ENCODE measurements at regions not wholly inside any gene's neighbourhood (a gene's known extent, or its start where the extent isn't known, plus 50 kb on each side); places are given as distances from the start of the nearest gene placed in this dataset.

- no peak for DNase-seq (ENCODE audit: low read depth)
Measured at GRCh38 chr10:131425752-131426533, 114.4 kb upstream of the TCERG1L start.

GRCh38 chr10:131426534-131426898 is 115.0 kb upstream of the TCERG1L start:
- no peak for DNase-seq (ENCODE audit: low read depth)

- DNase-seq (ENCODE audit: low read depth): no peak
Measured at GRCh38 chr10:131427281-131427680, 115.8 kb upstream of the TCERG1L start.

- DNase-seq (ENCODE audit: low read depth): no peak
Measured at GRCh38 chr10:131427901-131428300, 116.4 kb upstream of the TCERG1L start.

- no peak for DNase-seq (ENCODE audit: low read depth)
Measured at GRCh38 chr10:131429141-131429540, 117.6 kb upstream of the TCERG1L start.

GRCh38 chr10:131429942-131430341 is 118.4 kb upstream of the TCERG1L start:
- DNase-seq (ENCODE audit: low read depth): no peak

GRCh38 chr10:131430716-131431412 is 119.3 kb upstream of the TCERG1L start:
- no peak for DNase-seq (ENCODE audit: low read depth)

GRCh38 chr10:131431533-131431932 is 120.0 kb upstream of the TCERG1L start:
- DNase-seq (ENCODE audit: low read depth): no peak

GRCh38 chr10:131431978-131432690 is 120.6 kb upstream of the TCERG1L start:
- DNase-seq (ENCODE audit: low read depth): no peak

- DNase-seq (ENCODE audit: low read depth): no peak
Measured at GRCh38 chr10:131433568-131433967, 122.0 kb upstream of the TCERG1L start.

GRCh38 chr10:131435232-131435631 is 123.7 kb upstream of the TCERG1L start:
- no peak for DNase-seq (ENCODE audit: low read depth)

- DNase-seq (ENCODE audit: low read depth): no peak
Measured at GRCh38 chr10:131435760-131436457, 124.4 kb upstream of the TCERG1L start.

- DNase-seq (ENCODE audit: low read depth): no peak
Measured at GRCh38 chr10:131436458-131436857, 124.9 kb upstream of the TCERG1L start.

- DNase-seq (ENCODE audit: low read depth): no peak
Measured at GRCh38 chr10:131437556-131438475, 126.3 kb upstream of the TCERG1L start.

GRCh38 chr10:131438665-131439064 is 127.1 kb upstream of the TCERG1L start:
- no peak for DNase-seq (ENCODE audit: low read depth)

GRCh38 chr10:131439705-131440104 is 128.2 kb upstream of the TCERG1L start:
- no peak for DNase-seq (ENCODE audit: low read depth)

GRCh38 chr10:131440405-131441360 is 129.2 kb upstream of the TCERG1L start:
- no peak for DNase-seq (ENCODE audit: low read depth)

- DNase-seq (ENCODE audit: low read depth): no peak
Measured at GRCh38 chr10:131442271-131442670, 130.8 kb upstream of the TCERG1L start.

- no peak for DNase-seq (ENCODE audit: low read depth)
Measured at GRCh38 chr10:131444286-131444685, 132.8 kb upstream of the TCERG1L start.

- DNase-seq (ENCODE audit: low read depth): no peak
Measured at GRCh38 chr10:131444862-131445461, 133.4 kb upstream of the TCERG1L start.

Measured in HS-5 (cell line).